ENCODE measurements at regions not wholly inside any gene's neighbourhood (a gene's known extent, or its start where the extent isn't known, plus 50 kb on each side); places are given as distances from the start of the nearest gene placed in this dataset.

- TF ChIP-seq POLR2A (IDR thresholded peaks at IDR 0.05; ENCODE audit: low read depth, low read length) (no peak), POLR2AphosphoS5 (IDR thresholded peaks at IDR 0.05; ENCODE audit: low read depth, low read length) (no peak)
Measured at GRCh38 chr15:57767481-57767880, 61.0 kb downstream of the POLR2M start.
